HG03045 (cell line): ENCODE measurements at regions not wholly inside any gene's neighbourhood (a gene's known extent, or its start where the extent isn't known, plus 50 kb on each side); places are given as distances from the start of the nearest gene placed in this dataset.

Experiments used
- ATAC-seq: cut with Tn5 transposase; IDR thresholded peaks from one replicate; pipeline ENCODE4 v1.9.1; 2021; ENCODE audit warnings: mild to moderate bottlenecking, moderate library complexity; ENCODE audit not compliant: unreplicated experiment

GRCh38 chr12:67112586-67112985, 156.6 kb upstream of the CAND1 start:
- ATAC-seq: no peak

GRCh38 chr12:67116134-67116533, 153.0 kb upstream of the CAND1 start:
- ATAC-seq: no peak

- ATAC-seq: no peak
Observed at GRCh38 chr12:67122584-67122983, 146.6 kb upstream of the CAND1 start.

GRCh38 chr12:67137256-67137655, 131.9 kb upstream of the CAND1 start:
- no peak for ATAC-seq

- ATAC-seq: no peak
Observed at GRCh38 chr12:67141296-67142018, 127.7 kb upstream of the CAND1 start.

- no peak for ATAC-seq
Observed at GRCh38 chr12:67145692-67146091, 123.5 kb upstream of the CAND1 start.

GRCh38 chr12:67147030-67147429, 122.1 kb upstream of the CAND1 start:
- ATAC-seq: no peak

- no peak for ATAC-seq
Observed at GRCh38 chr12:67147447-67147846, 121.7 kb upstream of the CAND1 start.

GRCh38 chr12:67148265-67148664, 120.9 kb upstream of the CAND1 start:
- ATAC-seq: no peak

GRCh38 chr12:67151886-67152285, 117.3 kb upstream of the CAND1 start:
- no peak for ATAC-seq

GRCh38 chr12:67152451-67152850, 116.7 kb upstream of the CAND1 start:
- no peak for ATAC-seq

GRCh38 chr12:67154901-67155300, 114.3 kb upstream of the CAND1 start:
- no peak for ATAC-seq

- ATAC-seq: no peak
Observed at GRCh38 chr12:67155863-67156262, 113.3 kb upstream of the CAND1 start.

GRCh38 chr12:67161322-67161918, 107.7 kb upstream of the CAND1 start:
- no peak for ATAC-seq

GRCh38 chr12:67173258-67173657, 95.9 kb upstream of the CAND1 start:
- no peak for ATAC-seq

GRCh38 chr12:67182551-67182950, 86.6 kb upstream of the CAND1 start:
- no peak for ATAC-seq

GRCh38 chr12:67193704-67194103, 75.5 kb upstream of the CAND1 start:
- ATAC-seq: no peak

- no peak for ATAC-seq
Observed at GRCh38 chr12:67200386-67200785, 68.8 kb upstream of the CAND1 start.

- ATAC-seq: no peak
Observed at GRCh38 chr12:67202011-67202677, 67.0 kb upstream of the CAND1 start.

- ATAC-seq: peak; percentile 68
Observed at GRCh38 chr12:67202678-67203012, 66.5 kb upstream of the CAND1 start.

- ATAC-seq: no peak
Observed at GRCh38 chr12:67208281-67209067, 60.7 kb upstream of the CAND1 start.

GRCh38 chr12:67211029-67211428, 58.1 kb upstream of the CAND1 start:
- ATAC-seq: no peak
